ENCODE measurements at regions not wholly inside any gene's neighbourhood (a gene's known extent, or its start where the extent isn't known, plus 50 kb on each side); places are given as distances from the start of the nearest gene placed in this dataset.
"Not testable (repeated sequence)": the region's sequence is repeated elsewhere in the genome, so short reads cannot be mapped to it uniquely, and the experiment has no call there.

DNA sequence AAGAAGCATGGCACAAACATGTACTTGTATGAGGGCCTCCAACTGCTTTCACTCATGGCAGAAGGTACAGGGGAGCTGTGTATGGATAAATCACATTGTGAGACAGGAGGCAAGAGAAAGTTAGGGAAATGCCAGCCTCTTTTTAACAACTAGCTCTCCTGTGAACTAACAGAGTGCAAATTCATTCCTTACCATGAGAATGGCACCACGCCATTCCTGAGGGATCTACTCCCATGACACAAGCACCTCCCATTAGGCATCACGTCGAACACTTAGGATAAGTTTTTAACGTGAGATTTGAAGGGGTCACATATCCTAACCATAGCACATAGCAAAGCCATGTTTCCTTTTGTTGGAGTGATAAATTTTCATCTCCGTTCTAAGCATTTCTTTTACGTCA is 747.2 kb upstream of the CHD1 start:
- intact Hi-C loops (cut with DNase I), result no loop called here
- ATAC-seq, result no peak
- DNase-seq, result no peak

- intact Hi-C loops (cut with DNase I), result no loop called here
- ATAC-seq, result no peak
Measured at GRCh38 chr5:99674101-99674500, 745.3 kb upstream of the CHD1 start.

GRCh38 chr5:99664972-99665371 is 736.2 kb upstream of the CHD1 start:
- ATAC-seq (no peak), DNase-seq (no peak)
- intact Hi-C loops (cut with DNase I), result no loop called here

More at GRCh38 chr5:99674101-99674500, 745.3 kb upstream of the CHD1 start:
- no peak for DNase-seq

- ATAC-seq, result no peak
- intact Hi-C loops (cut with DNase I), result no loop called here
- DNase-seq, result no peak
Measured at GRCh38 chr5:99651298-99651697, 722.5 kb upstream of the CHD1 start.

- DNase-seq (no peak), ATAC-seq (no peak)
- intact Hi-C loops (cut with DNase I), result no loop called here
Measured at GRCh38 chr5:99646011-99646647, 717.3 kb upstream of the CHD1 start.

DNA sequence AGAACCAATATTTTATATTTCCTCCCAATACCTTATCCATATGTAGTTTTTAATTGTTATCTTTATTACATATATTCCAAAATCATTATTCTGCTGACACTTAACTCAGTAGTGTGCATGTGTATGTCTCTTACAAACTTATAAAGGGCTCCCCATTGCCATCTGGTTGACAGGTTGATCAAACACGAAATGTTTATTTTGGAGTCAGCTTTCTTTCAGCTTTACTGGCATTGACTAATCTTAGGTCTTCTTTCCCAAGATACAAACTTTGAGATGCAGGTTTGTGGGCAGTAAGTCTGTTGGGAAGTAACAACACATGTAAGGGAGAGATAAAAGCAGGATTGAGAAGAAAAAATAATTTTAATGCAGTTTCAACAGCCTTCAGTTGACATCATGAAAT is 716.0 kb upstream of the CHD1 start:
- no peak for ATAC-seq
- no peak for DNase-seq
- intact Hi-C loops (cut with DNase I), result no loop called here

GRCh38 chr5:99640646-99641045 is 711.8 kb upstream of the CHD1 start:
- no peak for DNase-seq
- intact Hi-C loops (cut with DNase I), result no loop called here
- no peak for ATAC-seq

- intact Hi-C loops (cut with DNase I), result no loop called here
- ATAC-seq (no peak), DNase-seq (no peak)
Measured at GRCh38 chr5:99639905-99640304, 711.1 kb upstream of the CHD1 start.

- DNase-seq, result no peak
- ATAC-seq, result no peak
- intact Hi-C loops (cut with DNase I), result no loop called here
Measured at GRCh38 chr5:99636663-99637062, 707.9 kb upstream of the CHD1 start.

GRCh38 chr5:99621772-99622681 is 693.2 kb upstream of the CHD1 start:
- no peak for DNase-seq
- ATAC-seq, result no peak
- intact Hi-C loops (cut with DNase I), result no loop called here

DNA sequence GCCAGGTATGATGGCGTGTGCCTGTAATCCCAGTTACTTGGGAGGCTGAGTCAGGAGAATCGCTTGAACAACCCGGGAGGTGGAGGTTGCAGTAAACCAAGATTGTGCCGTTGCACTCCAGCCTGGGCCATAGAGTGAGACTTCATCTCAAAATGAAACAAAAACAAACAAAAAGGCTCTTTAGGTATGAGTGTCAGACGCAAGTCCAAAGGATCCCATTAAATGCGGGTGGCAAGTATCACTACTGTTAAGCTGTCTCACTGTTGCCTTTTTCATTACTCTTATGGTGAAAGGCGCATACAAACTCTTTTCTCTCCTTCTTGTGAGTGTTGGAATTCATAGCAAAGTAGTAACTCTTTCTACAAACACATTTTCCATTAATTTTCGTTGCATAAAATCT is 688.5 kb upstream of the CHD1 start:
- DNase-seq, result no peak
- intact Hi-C loops (cut with DNase I), result no loop called here
- no peak for ATAC-seq

GRCh38 chr5:99614888-99615287 is 686.1 kb upstream of the CHD1 start:
- DNase-seq (no peak), ATAC-seq (no peak)
- intact Hi-C loops (cut with DNase I), result no loop called here

DNA sequence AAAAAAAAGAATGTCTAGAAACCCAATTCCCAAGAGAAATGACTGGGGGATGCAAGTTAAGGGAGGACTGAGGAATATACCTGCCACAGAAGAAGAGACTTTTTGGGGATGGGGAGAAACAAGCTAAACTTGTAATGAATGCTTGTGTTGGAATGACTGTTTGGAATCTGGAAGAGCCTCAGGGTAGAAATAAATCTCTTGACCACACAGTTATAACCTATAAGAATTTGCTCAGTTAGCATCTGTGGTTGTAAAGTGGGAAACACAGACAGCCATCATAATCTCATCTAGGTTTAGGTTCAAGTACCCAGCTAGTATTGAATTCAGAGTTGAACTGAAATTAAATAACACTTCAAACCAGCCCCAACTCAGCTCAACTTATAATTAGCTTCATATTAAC is 678.3 kb upstream of the CHD1 start:
- intact Hi-C loops (cut with DNase I), result no loop called here
- DNase-seq (no peak), ATAC-seq (no peak)

- DNase-seq (no peak), ATAC-seq (no peak)
- intact Hi-C loops (cut with DNase I), result no loop called here
Measured at GRCh38 chr5:99605904-99606303, 677.1 kb upstream of the CHD1 start.

DNA sequence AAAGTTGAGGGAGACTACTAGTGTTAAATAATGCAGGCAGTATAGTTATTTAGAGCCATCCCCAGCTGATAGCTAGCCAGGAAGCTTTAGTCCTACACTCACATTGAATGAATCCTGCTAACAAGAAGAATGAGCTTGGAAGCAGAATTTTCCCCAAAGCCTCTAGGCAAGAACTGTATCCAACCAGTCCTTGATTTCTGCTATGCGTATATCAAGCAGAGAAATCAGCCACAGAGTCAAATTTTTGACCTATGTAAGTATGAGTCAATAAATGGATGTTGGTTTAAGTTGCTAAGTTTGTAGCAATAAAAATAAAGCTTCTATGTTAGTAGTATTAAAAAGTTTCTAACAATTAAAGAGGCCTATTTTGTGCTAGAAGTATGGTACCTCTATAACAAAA is 672.1 kb upstream of the CHD1 start:
- intact Hi-C loops (cut with DNase I), result no loop called here
- DNase-seq (no peak), ATAC-seq (no peak)

- intact Hi-C loops (cut with DNase I), result no loop called here
- DNase-seq, result no peak
- no peak for ATAC-seq
Measured at GRCh38 chr5:99590806-99591205, 662.0 kb upstream of the CHD1 start.

DNA sequence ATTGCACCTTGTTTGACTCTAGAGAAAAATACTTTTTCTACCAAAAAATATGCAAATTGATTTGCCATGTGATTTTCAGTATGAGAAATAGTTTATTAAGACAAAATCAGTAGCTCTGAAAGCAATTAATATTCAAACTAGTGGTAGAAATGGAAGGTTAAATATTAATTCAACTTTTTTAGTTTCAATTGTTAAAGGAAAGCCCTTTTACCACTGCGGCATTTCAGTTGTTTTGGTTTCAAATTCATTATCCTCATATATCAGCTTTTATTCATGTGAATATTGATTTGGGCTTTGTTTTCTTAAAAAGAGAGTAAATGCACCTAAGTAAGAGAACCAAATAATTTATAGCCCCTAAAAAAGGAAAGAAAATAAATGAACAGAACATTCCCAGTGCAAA is 660.6 kb upstream of the CHD1 start:
- ATAC-seq (no peak), DNase-seq (no peak)
- intact Hi-C loops (cut with DNase I), result no loop called here

GRCh38 chr5:99587983-99588382 is 659.2 kb upstream of the CHD1 start:
- no peak for ATAC-seq
- intact Hi-C loops (cut with DNase I), result no loop called here
- no peak for DNase-seq

GRCh38 chr5:99586878-99587277 is 658.1 kb upstream of the CHD1 start:
- ATAC-seq (peak in 1 of 2 donors; percentile 51), DNase-seq (no peak)
- intact Hi-C loops (cut with DNase I), result no loop called here

DNA sequence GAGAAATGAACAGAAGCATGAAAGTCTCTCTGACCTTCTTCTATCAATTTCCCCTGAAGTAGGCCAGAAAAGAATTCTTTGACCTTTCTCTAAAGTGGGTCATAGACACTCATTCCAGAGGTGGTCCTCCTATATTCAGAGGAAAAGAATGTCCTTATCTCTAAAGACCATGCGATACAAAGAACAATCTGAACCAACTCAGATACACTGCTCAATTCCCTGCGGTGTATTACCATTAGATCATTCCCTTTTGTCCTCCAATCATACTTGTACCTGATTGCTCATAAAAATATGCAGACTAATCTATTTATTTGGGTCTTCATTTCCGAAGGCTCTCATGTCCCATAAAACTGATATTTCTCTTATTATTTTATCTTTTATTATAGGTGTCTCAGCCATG is 652.4 kb upstream of the CHD1 start:
- ATAC-seq; DNase-seq; intact Hi-C loops (cut with DNase I): not testable (repeated sequence)

Measured in left cardiac atrium (tissue), 4 donors.